A549 (cell line): ENCODE measurements at regions not wholly inside any gene's neighbourhood (a gene's known extent, or its start where the extent isn't known, plus 50 kb on each side); places are given as distances from the start of the nearest gene placed in this dataset.

Experiments used
- ATAC-seq, 2 experiments: fragments of 200-7000 bp in 1 of 2; fragments of >200 bp in 1 of 2; cut with Nextera tagmentation in 1 of 2; cut with Tn5 transposase in 1 of 2; 3 replicates each; pipeline versions ENCODE4 v1.8.0 to v1.9.1; 2018 to 2020; ENCODE audit warnings: mild to moderate bottlenecking in 1 of 2, moderate library complexity in 1 of 2
- CTCF ChIA-PET: fragments of 300-600 bp; sonication (Branson Sonifier 250); formaldehyde crosslinking; extraction: SDS; loops from one replicate; lab custom pipeline; 2021; ENCODE audit warnings: antibody characterized with exemption, inconsistent platforms; lab: Yijun Ruan, JAX
- POLR2A ChIA-PET: fragments of 350-600 bp; formaldehyde crosslinking; extraction: SDS; loops from one replicate; lab custom pipeline; 2021; ENCODE audit warnings: antibody characterized with exemption, inconsistent platforms; lab: Yijun Ruan, JAX
- DNase-seq, 2 experiments: peaks; one replicate each; pipeline versions ENCODE4 v3.0.0 to v3.0.0-alpha.2; 2011 to 2016; ENCODE audit warnings: low read depth in 1 of 2, low spot score in 1 of 2
- FAIRE-seq: peaks from 2 replicates; lab custom pipeline; 2011; peaks lifted over from hg19 to GRCh38; lab: Jason Lieb, UNC
- H3K27ac ChIP-seq, 2 experiments: fragments of >200 bp; sonication (Bioruptor Twin); formaldehyde crosslinking; 3 replicates each; pipeline ENCODE4 v1.5.1; 2016 to 2017
- H3K4me1 ChIP-seq: fragments of >200 bp; sonication (Bioruptor Twin); formaldehyde crosslinking; 3 replicates; pipeline ENCODE4 v1.6.1; 2016
- H3K4me2 ChIP-seq: fragments of >200 bp; sonication (Bioruptor Twin); formaldehyde crosslinking; 3 replicates; pipeline ENCODE4 v1.6.1; 2016
- H3K4me3 ChIP-seq: fragments of >200 bp; sonication (Bioruptor Twin); formaldehyde crosslinking; 3 replicates; pipeline ENCODE4 v1.5.1; 2016
- H3K9me3 ChIP-seq: fragments of >200 bp; sonication (Bioruptor Twin); formaldehyde crosslinking; 3 replicates; pipeline ENCODE4 v1.6.1; 2016
- ATOH8 ChIP-seq: fragments of 250-450 bp; sonication (Bioruptor Pico); IDR thresholded peaks from 2 replicates; pipeline ENCODE4 v1.5.0; 2020; ENCODE audit warnings: low read depth, mild to moderate bottlenecking, moderate library complexity
- BCL3 ChIP-seq: fragments of >200 bp; sonication (Bioruptor Twin); formaldehyde crosslinking; IDR thresholded peaks from 3 replicates; pipeline ENCODE4 v1.6.1; 2016
- BHLHE40 ChIP-seq: IDR thresholded peaks from 2 replicates; pipeline ENCODE4 v1.6.1; 2012; ENCODE audit warnings: low read depth, low read length, inconsistent platforms
- CEBPB ChIP-seq, 2 experiments: fragments of >200 bp in 1 of 2; sonication (Bioruptor Twin) in 1 of 2; formaldehyde crosslinking in 1 of 2; IDR thresholded peaks; 2 replicates each; pipeline ENCODE4 v1.6.1; 2012 to 2016
- CHD2 ChIP-seq: fragments of 150-350 bp; IDR thresholded peaks from 2 replicates; pipeline ENCODE4 v1.6.1; 2014; ENCODE audit warnings: low read length; ENCODE audit not compliant: partially characterized antibody
- E2F6 ChIP-seq: IDR thresholded peaks from 2 replicates; pipeline ENCODE4 v1.6.1; 2012; ENCODE audit warnings: low read depth, borderline replicate concordance
- EHMT2 ChIP-seq: fragments of 200-600 bp; sonication (generic); IDR thresholded peaks from 2 replicates; pipeline ENCODE4 v1.6.1; 2016; ENCODE audit warnings: antibody characterized with exemption, low read depth, mild to moderate bottlenecking, moderate library complexity
- FOSB ChIP-seq: fragments of 250-450 bp; sonication (Bioruptor Pico); IDR thresholded peaks from 2 replicates; pipeline ENCODE4 v1.5.0; 2020; ENCODE audit warnings: mild to moderate bottlenecking, moderate library complexity
- GATA3 ChIP-seq: IDR thresholded peaks from 2 replicates; pipeline ENCODE4 v1.6.1; 2012; ENCODE audit warnings: borderline replicate concordance
- HDAC2 ChIP-seq: fragments of 200-600 bp; sonication (generic); IDR thresholded peaks from 2 replicates; pipeline ENCODE4 v1.6.1; 2016
- HOXB13 ChIP-seq: fragments of 250-450 bp; sonication (Bioruptor Pico); IDR thresholded peaks from 2 replicates; pipeline ENCODE4 v1.5.0; 2020; ENCODE audit warnings: low read depth, mild to moderate bottlenecking, moderate library complexity
- JUN ChIP-seq, 2 experiments: fragments of >200 bp; sonication (Bioruptor Twin); formaldehyde crosslinking; IDR thresholded peaks; 2 replicates in 1 of 2; 3 replicates in 1 of 2; pipeline ENCODE4 v1.6.1; 2016 to 2017
- JUNB ChIP-seq: fragments of >200 bp; sonication (Bioruptor Twin); formaldehyde crosslinking; IDR thresholded peaks from 2 replicates; pipeline ENCODE4 v1.6.1; 2016
- KDM1A ChIP-seq: fragments of 200-600 bp; sonication (generic); IDR thresholded peaks from 2 replicates; pipeline ENCODE4 v1.6.1; 2016; ENCODE audit warnings: low read depth, mild to moderate bottlenecking
- MAFK ChIP-seq: fragments of 450-650 bp; IDR thresholded peaks from 2 replicates; pipeline ENCODE4 v1.6.1; 2014; ENCODE audit not compliant: partially characterized antibody
- MAX ChIP-seq: IDR thresholded peaks from 2 replicates; pipeline ENCODE4 v1.6.1; 2012
- MAZ ChIP-seq: fragments of 150-350 bp; IDR thresholded peaks from 2 replicates; pipeline ENCODE4 v1.6.1; 2014; ENCODE audit warnings: antibody characterized with exemption, low read depth, low read length, borderline replicate concordance
- MYC ChIP-seq: IDR thresholded peaks from 2 replicates; pipeline ENCODE4 v1.6.1; 2012; ENCODE audit warnings: mild to moderate bottlenecking, inconsistent platforms, low read length, improper control_type of control experiment, borderline replicate concordance
- NFE2L2 ChIP-seq: fragments of 150-350 bp; conservative IDR thresholded peaks from 2 replicates; pipeline ENCODE4 v1.6.1; 2014; ENCODE audit warnings: low read length
- PBX3 ChIP-seq: IDR thresholded peaks from 2 replicates; pipeline ENCODE4 v1.6.1; 2012
- PHF8 ChIP-seq: fragments of 200-600 bp; sonication (generic); IDR thresholded peaks from 2 replicates; pipeline ENCODE4 v1.6.1; 2016; ENCODE audit warnings: low read depth, mild to moderate bottlenecking, antibody characterized with exemption, moderate library complexity, borderline replicate concordance
- POLR2A ChIP-seq: IDR thresholded peaks from 2 replicates; pipeline ENCODE4 v1.6.1; 2012; ENCODE audit warnings: mild to moderate bottlenecking, low read length
- POLR2AphosphoS2 ChIP-seq: conservative IDR thresholded peaks from 2 replicates; pipeline ENCODE4 v1.6.1; 2012; ENCODE audit warnings: low read length, improper control_type of control experiment, inconsistent platforms
- RAD21 ChIP-seq, 2 experiments: fragments of >200 bp in 1 of 2; sonication (Bioruptor Twin) in 1 of 2; formaldehyde crosslinking in 1 of 2; IDR thresholded peaks in 1 of 2; conservative IDR thresholded peaks in 1 of 2; 2 replicates in 1 of 2; 3 replicates in 1 of 2; pipeline ENCODE4 v1.6.1; 2012 to 2018; ENCODE audit warnings: inconsistent platforms in 1 of 2
- RNF2 ChIP-seq: fragments of 200-600 bp; sonication (generic); IDR thresholded peaks from 2 replicates; pipeline ENCODE4 v1.6.1; 2016; ENCODE audit warnings: low read depth, mild to moderate bottlenecking, antibody characterized with exemption, moderate library complexity, borderline replicate concordance
- SREBF2 ChIP-seq: fragments of 450-650 bp; IDR thresholded peaks from 2 replicates; pipeline ENCODE4 v1.6.1; 2014; ENCODE audit warnings: mild to moderate bottlenecking, moderate library complexity
- ZFP36 ChIP-seq: fragments of 450-650 bp; IDR thresholded peaks from 2 replicates; pipeline ENCODE4 v1.6.1; 2014; ENCODE audit warnings: borderline replicate concordance; ENCODE audit not compliant: partially characterized antibody
- ZNF302 ChIP-seq: fragments of 250-450 bp; sonication (Bioruptor Pico); IDR thresholded peaks from 2 replicates; pipeline ENCODE4 v1.9.0; 2021; ENCODE audit warnings: inconsistent platforms, mild to moderate bottlenecking, moderate library complexity
- ZSCAN20 ChIP-seq: fragments of 250-450 bp; sonication (Bioruptor Pico); IDR thresholded peaks from 2 replicates; pipeline ENCODE4 v1.8.0; 2022; ENCODE audit warnings: mild to moderate bottlenecking, moderate library complexity
- WGBS: methylation state at CpG from one replicate; pipeline ENCODE4 v1.1.6; 2017; ENCODE audit errors: missing lambda C conversion rate; 5-methylcytosine and 5-hydroxymethylcytosine counted together

GRCh38 chr13:109355166-109355565 lies 431.2 kb downstream of the IRS2 start:
- no peak for DNase-seq
- WGBS, result 87% methylated on average over 4 of the region's 4 CpGs
- Histone ChIP-seq H3K9me3 (no peaks in the 10 kb centered on the region), H3K27ac (no peak overlapping the region), H3K4me2 (no peak overlapping the region), H3K4me1 (no peaks in the 10 kb centered on the region), H3K4me3 (no peak overlapping the region)
- CTCF ChIA-PET, result interaction anchor here (1.0 kb wide), 1 partner anchor 10 kb away, joined by 4 read pairs; no protein-coding TSS in a partner anchor
- TF ChIP-seq EHMT2, result no peak
- TF ChIP-seq JUNB, result no peak
- no peak for TF ChIP-seq PBX3
- no peak for TF ChIP-seq ATOH8 (CRISPR knock-in tag)
- no peak for TF ChIP-seq GATA3
- TF ChIP-seq MAX, result no peak
- no peak for TF ChIP-seq HOXB13 (CRISPR knock-in tag)
- TF ChIP-seq RNF2, result no peak
- no peak for TF ChIP-seq CHD2
- TF ChIP-seq MYC, result no peak
- no peak for TF ChIP-seq CEBPB (IDR thresholded peaks at IDR 0.05)
- no peak for TF ChIP-seq RAD21 (conservative IDR thresholded peaks at IDR 0.05 in 1 of 2, IDR thresholded peaks at IDR 0.05 in 1 of 2)
- no peak for TF ChIP-seq ZNF302 (CRISPR knock-in tag)
- TF ChIP-seq ZSCAN20 (CRISPR knock-in tag), result no peak
- no peak for TF ChIP-seq FOSB
- TF ChIP-seq NFE2L2, result no peak
- no peak for TF ChIP-seq HDAC2
- TF ChIP-seq BHLHE40, result no peak
- no peak for TF ChIP-seq ZFP36
- POLR2A ChIA-PET, result no interaction called here
- no peak for ATAC-seq
- FAIRE-seq, result no peak

GRCh38 chr13:109351236-109351635 lies 435.1 kb downstream of the IRS2 start:
- peaks cover 16% of the 10 kb centered on the region for H3K4me1 ChIP-seq
- no peak for FAIRE-seq
- no peak for ATAC-seq
- no peak overlapping the region for H3K4me3 ChIP-seq
- H3K9me3 ChIP-seq, result no peaks in the 10 kb centered on the region
- H3K27ac ChIP-seq, result no peak overlapping the region
- ChIA-PET POLR2A (no interaction called here), CTCF (no interaction called here)
- no peak overlapping the region for H3K4me2 ChIP-seq
- WGBS, result 93% methylated on average over 1 of the region's 1 CpG
- no peak for DNase-seq
- TF ChIP-seq E2F6 (no peak), SREBF2 (no peak), RAD21 (conservative IDR thresholded peaks at IDR 0.05 in 1 of 2, IDR thresholded peaks at IDR 0.05 in 1 of 2) (no peak), HOXB13 (CRISPR knock-in tag) (no peak), MAX (no peak), MAFK (no peak), KDM1A (no peak), BCL3 (no peak), FOSB (no peak), POLR2A (no peak), RNF2 (no peak), PBX3 (no peak), CHD2 (no peak), PHF8 (no peak), JUN (IDR thresholded peaks at IDR 0.05) (no peak), POLR2AphosphoS2 (no peak), MAZ (no peak)
- TF ChIP-seq, all 56 proteins: peak for 0
